GM12878 (cell line): ENCODE measurements at regions not wholly inside any gene's neighbourhood (a gene's known extent, or its start where the extent isn't known, plus 50 kb on each side); places are given as distances from the start of the nearest gene placed in this dataset.
"Not testable (repeated sequence)": the region's sequence is repeated elsewhere in the genome, so short reads cannot be mapped to it uniquely, and the experiment has no call there.

Experiments used
- ATAC-seq: fragments of 200-7000 bp; cut with Tn5 transposase; 3 replicates; pipeline ENCODE4 v1.9.1; 2020; ENCODE audit warnings: mild to moderate bottlenecking, moderate library complexity
- BruUV-seq: library from RNA; stranded (reverse); fragments of 400-500 nt; replicated peaks from 2 replicates; lab custom pipeline; 2021; lab: Mats Ljungman, UMichigan
- CTCF ChIA-PET: fragments of 300-600 bp; sonication (Branson Sonifier 250); formaldehyde crosslinking; extraction: SDS; loops from one replicate; lab custom pipeline; 2021; ENCODE audit warnings: inconsistent platforms; lab: Yijun Ruan, JAX
- POLR2A ChIA-PET: fragments of 350-600 bp; formaldehyde crosslinking; extraction: SDS; loops from one replicate; lab custom pipeline; 2021; ENCODE audit warnings: inconsistent platforms; lab: Charles Lee
- RAD21 ChIA-PET: fragments of 300-600 bp; sonication (Branson Sonifier 250); formaldehyde crosslinking; loops from one replicate; lab custom pipeline; 2023; ENCODE audit warnings: antibody characterized with exemption; ENCODE audit not compliant: unreplicated experiment; lab: Charles Lee
- SMC1A ChIA-PET: fragments of 300-600 bp; sonication (Branson Sonifier 250); formaldehyde crosslinking; loops from one replicate; lab custom pipeline; 2023; ENCODE audit not compliant: unreplicated experiment, uncharacterized antibody; lab: Charles Lee
- DNase-seq: peaks from one replicate; pipeline ENCODE4 v3.0.0-alpha.2; 2011; ENCODE audit warnings: low read depth, low spot score
- FAIRE-seq: peaks from 3 replicates; lab custom pipeline; 2011; peaks lifted over from hg19 to GRCh38; lab: Jason Lieb, UNC
- H2AFZ ChIP-seq: 2 replicates; pipeline ENCODE4 v1.6.0; 2011; ENCODE audit warnings: low read depth, low read length, control low read depth; ENCODE audit not compliant: control insufficient read depth
- H3K27ac ChIP-seq: 2 replicates; pipeline ENCODE4 v1.5.1; 2011; ENCODE audit warnings: control low read depth; ENCODE audit not compliant: control insufficient read depth, insufficient read depth
- H3K27me3 ChIP-seq, 2 experiments: replicated peaks in 1 of 2; 2 replicates each; pipeline versions ENCODE4 v1.6.0 to v1.6.1; 2011; ENCODE audit warnings: low read length in 1 of 2; ENCODE audit not compliant: control insufficient read depth in 2 of 2, insufficient read depth in 2 of 2
- H3K36me3 ChIP-seq, 2 experiments: 2 replicates each; pipeline ENCODE4 v1.5.1; 2011; ENCODE audit warnings: low read length in 1 of 2; ENCODE audit not compliant: control insufficient read depth in 2 of 2, insufficient read depth in 2 of 2
- H3K4me1 ChIP-seq: 2 replicates; pipeline ENCODE4 v1.6.1; 2011; ENCODE audit warnings: mild to moderate bottlenecking, low read length, moderate library complexity, mixed read lengths; ENCODE audit not compliant: control insufficient read depth, insufficient read depth
- H3K4me2 ChIP-seq: 2 replicates; pipeline ENCODE4 v1.6.0; 2011; ENCODE audit warnings: control low read depth; ENCODE audit not compliant: control insufficient read depth, insufficient read depth
- H3K4me3 ChIP-seq: fragments of 200-600 bp; sonication (generic); 2 replicates; pipeline ENCODE4 v1.5.1; 2016
- H3K79me2 ChIP-seq: 2 replicates; pipeline ENCODE4 v1.6.0; 2011; ENCODE audit warnings: low read length; ENCODE audit not compliant: control insufficient read depth, insufficient read depth
- H3K9ac ChIP-seq: 2 replicates; pipeline ENCODE4 v1.8.0; 2011; ENCODE audit warnings: low read length, control low read depth, mixed read lengths; ENCODE audit not compliant: control insufficient read depth, insufficient read depth
- H3K9me3 ChIP-seq: replicated peaks from 3 replicates; pipeline ENCODE4 v1.5.1; 2011; ENCODE audit warnings: mild to moderate bottlenecking, low read length; ENCODE audit not compliant: control insufficient read depth, insufficient read depth
- H4K20me1 ChIP-seq: 2 replicates; pipeline ENCODE4 v1.6.0; 2011; ENCODE audit not compliant: control insufficient read depth, insufficient read depth
- WGBS: methylation state at CpG from one replicate; pipeline ENCODE4 v1.1.6; 2016; ENCODE audit warnings: low lambda C conversion rate; ENCODE audit not compliant: insufficient replicate concordance, insufficient coverage; ENCODE audit errors: missing lambda C conversion rate; 5-methylcytosine and 5-hydroxymethylcytosine counted together
- in situ Hi-C: fragments of 300-500 bp; cut with MboI; formaldehyde crosslinking; loops from 9 replicates; pipeline ENCODE4 v1.14.3; 2018; ENCODE audit warnings: mixed read lengths
- intact Hi-C: fragments of 100-400 bp; cut with micrococcal nuclease; formaldehyde crosslinking; loops from one replicate; pipeline ENCODE4 v1.14.2; 2022; ENCODE audit not compliant: unreplicated experiment

GRCh38 chr1:85520826-85521820 is 56.2 kb upstream of the DDAH1 start:
- not testable (repeated sequence) for H3K27me3 ChIP-seq

GRCh38 chr1:85522458-85522857 is 57.5 kb upstream of the DDAH1 start:
- H3K9ac ChIP-seq, BruUV-seq, H2AFZ ChIP-seq, in situ Hi-C loops, ATAC-seq, SMC1A ChIA-PET, H3K4me2 ChIP-seq, H3K9me3 ChIP-seq, intact Hi-C loops, H4K20me1 ChIP-seq, H3K27me3 ChIP-seq, H3K4me3 ChIP-seq, POLR2A ChIA-PET, H3K4me1 ChIP-seq, FAIRE-seq, H3K36me3 ChIP-seq, DNase-seq, CTCF ChIA-PET, RAD21 ChIA-PET, H3K79me2 ChIP-seq, H3K27ac ChIP-seq: not testable (repeated sequence)

More at GRCh38 chr1:85520826-85521820, 56.2 kb upstream of the DDAH1 start:
- H3K4me2 ChIP-seq, in situ Hi-C loops, H3K27ac ChIP-seq, SMC1A ChIA-PET, FAIRE-seq, H3K36me3 ChIP-seq, intact Hi-C loops, H4K20me1 ChIP-seq, H3K4me3 ChIP-seq, H3K79me2 ChIP-seq, ATAC-seq, DNase-seq, RAD21 ChIA-PET, H3K9ac ChIP-seq, H3K9me3 ChIP-seq, POLR2A ChIA-PET, CTCF ChIA-PET, BruUV-seq, H2AFZ ChIP-seq, H3K4me1 ChIP-seq: not testable (repeated sequence)
- 56% methylated on average over 11 of the region's 15 CpGs for WGBS

- H2AFZ ChIP-seq, H3K27me3 ChIP-seq, CTCF ChIA-PET, DNase-seq, H3K9ac ChIP-seq, H4K20me1 ChIP-seq, BruUV-seq, SMC1A ChIA-PET, H3K27ac ChIP-seq, H3K4me2 ChIP-seq, intact Hi-C loops, POLR2A ChIA-PET, H3K36me3 ChIP-seq, H3K79me2 ChIP-seq, H3K9me3 ChIP-seq, ATAC-seq, in situ Hi-C loops, FAIRE-seq, H3K4me3 ChIP-seq, RAD21 ChIA-PET, H3K4me1 ChIP-seq: not testable (repeated sequence)
- 0% methylated on average over 3 of the region's 4 CpGs for WGBS
Observed at GRCh38 chr1:85523061-85523460, 57.5 kb upstream of the CCN1 start.

- H3K4me3 ChIP-seq, intact Hi-C loops, H3K4me2 ChIP-seq, SMC1A ChIA-PET, H3K27ac ChIP-seq, CTCF ChIA-PET, ATAC-seq, RAD21 ChIA-PET, POLR2A ChIA-PET, H3K4me1 ChIP-seq, H3K9me3 ChIP-seq, H3K9ac ChIP-seq, BruUV-seq, H3K27me3 ChIP-seq, in situ Hi-C loops, DNase-seq, H3K79me2 ChIP-seq, FAIRE-seq, H2AFZ ChIP-seq, H4K20me1 ChIP-seq, H3K36me3 ChIP-seq: not testable (repeated sequence)
- 21% methylated on average over 2 of the region's 3 CpGs for WGBS
Observed at GRCh38 chr1:85524281-85524886, 56.2 kb upstream of the CCN1 start.
